ENCODE measurements at regions not wholly inside any gene's neighbourhood (a gene's known extent, or its start where the extent isn't known, plus 50 kb on each side); places are given as distances from the start of the nearest gene placed in this dataset.

GRCh38 chr3:1501406-1502115 lies 408.7 kb downstream of the CNTN6 start:
- no peak for TF ChIP-seq CTCF (IDR thresholded peaks at IDR 0.05)
- TF ChIP-seq ZFX (IDR thresholded peaks at IDR 0.05; ENCODE audit: borderline replicate concordance), result no peak

Data from 22Rv1 (cell line).